ENCODE measurements at regions not wholly inside any gene's neighbourhood (a gene's known extent, or its start where the extent isn't known, plus 50 kb on each side); places are given as distances from the start of the nearest gene placed in this dataset.

DNA sequence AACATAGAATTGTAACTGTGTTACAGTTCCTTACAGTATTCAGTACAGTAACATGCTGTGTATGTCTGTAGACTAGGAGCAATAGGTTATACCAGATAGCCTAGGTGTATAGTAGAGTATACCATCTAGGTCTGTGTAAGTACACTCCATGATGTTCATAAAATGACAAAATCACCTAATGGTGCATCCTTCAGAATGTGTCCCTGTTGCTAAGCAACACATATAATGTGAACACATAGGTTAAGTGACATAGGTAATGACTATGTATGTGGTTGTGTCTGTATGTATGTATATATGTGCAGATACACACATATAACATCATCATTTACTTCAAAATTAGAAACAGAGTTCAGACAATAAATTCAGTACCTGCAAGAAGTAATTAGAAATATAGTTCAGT is 146.8 kb upstream of the GAP43 start:
- ChIA-PET SMC1A (ENCODE audit: uncharacterized antibody, unreplicated experiment) (no interaction called here), POLR2A (no interaction called here)

More for the DNA sequence above, 146.8 kb upstream of the GAP43 start:
- H4K20me1 ChIP-seq (ENCODE audit: control insufficient read depth, insufficient read depth), result no peaks in the 10 kb centered on the region
- H3K36me3 ChIP-seq (ENCODE audit: control insufficient read depth in 2 of 2, insufficient read depth in 2 of 2, low read length in 1 of 2), result no peaks in the 10 kb centered on the region
- no peak overlapping the region for H3K4me3 ChIP-seq
- no peaks in the 10 kb centered on the region for H3K27me3 ChIP-seq (replicated peaks in 1 of 2; ENCODE audit: control insufficient read depth in 2 of 2, insufficient read depth in 2 of 2, low read length in 1 of 2)
- in situ Hi-C loops (cut with MboI), result no loop called here
- no peak overlapping the region for H3K4me2 ChIP-seq (ENCODE audit: control insufficient read depth, insufficient read depth)
- H3K79me2 ChIP-seq (ENCODE audit: control insufficient read depth, insufficient read depth, low read length), result no peaks in the 10 kb centered on the region
- H2AFZ ChIP-seq (ENCODE audit: control insufficient read depth, low read depth, low read length), result no peak overlapping the region
- intact Hi-C loops (cut with micrococcal nuclease; ENCODE audit: unreplicated experiment), result no loop called here
- no peaks in the 10 kb centered on the region for H3K4me1 ChIP-seq (ENCODE audit: control insufficient read depth, insufficient read depth, low read length)
- ChIA-PET CTCF (no interaction called here), RAD21 (ENCODE audit: unreplicated experiment) (no interaction called here)
- ATAC-seq, result no peak
- no TSS peak for BruUV-seq (replicated peaks)
- TF ChIP-seq NR2C2 (IDR thresholded peaks at IDR 0.05; ENCODE audit: borderline replicate concordance, control insufficient read depth, insufficient read length, low read depth) (no peak), MYB (IDR thresholded peaks at IDR 0.05; ENCODE audit: borderline replicate concordance, low read depth, low read length) (no peak), PAX8 (IDR thresholded peaks at IDR 0.05) (no peak), RAD21 (IDR thresholded peaks at IDR 0.05; ENCODE audit: insufficient read depth, low read depth, low read length) (no peak), KAT2A (conservative IDR thresholded peaks at IDR 0.05; ENCODE audit: control insufficient read depth, low read depth, low read length) (no peak), POU2F2 (IDR thresholded peaks at IDR 0.05; ENCODE audit: borderline replicate concordance, low read depth, low read length) (no peak), GATAD2B (conservative IDR thresholded peaks at IDR 0.05; ENCODE audit: low read depth) (no peak), IKZF1 (conservative IDR thresholded peaks at IDR 0.05) (no peak), POLR2AphosphoS5 (IDR thresholded peaks at IDR 0.05; ENCODE audit: low read length) (no peak), NR2C1 (IDR thresholded peaks at IDR 0.05) (no peak), NFXL1 (IDR thresholded peaks at IDR 0.05; ENCODE audit: borderline replicate concordance) (no peak)
- TF ChIP-seq, protein P1, sequence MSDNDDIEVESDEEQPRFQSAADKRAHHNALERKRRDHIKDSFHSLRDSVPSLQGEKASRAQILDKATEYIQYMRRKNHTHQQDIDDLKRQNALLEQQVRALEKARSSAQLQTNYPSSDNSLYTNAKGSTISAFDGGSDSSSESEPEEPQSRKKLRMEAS (IDR thresholded peaks at IDR 0.05; ENCODE audit: low read depth, low read length), result no peak
- TF ChIP-seq, protein P2, sequence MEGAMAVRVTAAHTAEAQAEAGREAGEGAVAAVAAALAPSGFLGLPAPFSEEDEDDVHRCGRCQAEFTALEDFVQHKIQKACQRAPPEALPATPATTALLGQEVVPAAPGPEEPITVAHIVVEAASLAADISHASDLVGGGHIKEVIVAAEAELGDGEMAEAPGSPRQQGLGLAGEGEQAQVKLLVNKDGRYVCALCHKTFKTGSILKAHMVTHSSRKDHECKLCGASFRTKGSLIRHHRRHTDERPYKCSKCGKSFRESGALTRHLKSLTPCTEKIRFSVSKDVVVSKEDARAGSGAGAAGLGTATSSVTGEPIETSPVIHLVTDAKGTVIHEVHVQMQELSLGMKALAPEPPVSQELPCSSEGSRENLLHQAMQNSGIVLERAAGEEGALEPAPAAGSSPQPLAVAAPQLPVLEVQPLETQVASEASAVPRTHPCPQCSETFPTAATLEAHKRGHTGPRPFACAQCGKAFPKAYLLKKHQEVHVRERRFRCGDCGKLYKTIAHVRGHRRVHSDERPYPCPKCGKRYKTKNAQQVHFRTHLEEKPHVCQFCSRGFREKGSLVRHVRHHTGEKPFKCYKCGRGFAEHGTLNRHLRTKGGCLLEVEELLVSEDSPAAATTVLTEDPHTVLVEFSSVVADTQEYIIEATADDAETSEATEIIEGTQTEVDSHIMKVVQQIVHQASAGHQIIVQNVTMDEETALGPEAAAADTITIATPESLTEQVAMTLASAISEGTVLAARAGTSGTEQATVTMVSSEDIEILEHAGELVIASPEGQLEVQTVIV (IDR thresholded peaks at IDR 0.05; ENCODE audit: borderline replicate concordance, partially characterized antibody), result no peak
- DNase-seq (ENCODE audit: low read depth, low spot score), result no peak
- H3K9me3 ChIP-seq (replicated peaks; ENCODE audit: control insufficient read depth, insufficient read depth, low read length), result no peaks in the 10 kb centered on the region
- no peak for FAIRE-seq
- no peak overlapping the region for H3K9ac ChIP-seq (ENCODE audit: control insufficient read depth, insufficient read depth, low read length)
- H3K27ac ChIP-seq (ENCODE audit: control insufficient read depth, insufficient read depth), result no peak overlapping the region
